H1 (cell line): ENCODE measurements at regions not wholly inside any gene's neighbourhood (a gene's known extent, or its start where the extent isn't known, plus 50 kb on each side); places are given as distances from the start of the nearest gene placed in this dataset.

Experiments used
- EZH2 ChIP-seq: fragments of 200-600 bp; sonication (generic); IDR thresholded peaks from 2 replicates; pipeline ENCODE4 v1.7.1; 2012; ENCODE audit warnings: low read depth, mild to moderate bottlenecking, moderate library complexity, low read length, inconsistent platforms; ENCODE audit not compliant: severe bottlenecking
- MAFK ChIP-seq: IDR thresholded peaks from 2 replicates; pipeline ENCODE4 v1.6.1; 2012; ENCODE audit warnings: low read depth, mild to moderate bottlenecking, improper control_type of control experiment, low read length
- SIRT6 ChIP-seq: IDR thresholded peaks from one replicate; pipeline ENCODE4 v1.7.1; 2012; ENCODE audit warnings: low read length, inconsistent platforms
- TBP ChIP-seq: IDR thresholded peaks from 2 replicates; pipeline ENCODE4 v1.6.1; 2011; ENCODE audit warnings: low read depth, low read length, improper control_type of control experiment
- USF2 ChIP-seq: IDR thresholded peaks from 2 replicates; pipeline ENCODE4 v1.6.1; 2011; ENCODE audit warnings: low read length, improper control_type of control experiment
- TF ChIP-seq, protein P1 (sequence below), 3 experiments: IDR thresholded peaks; 1 replicate in 2 of 3; 2 replicates in 1 of 3; pipeline versions ENCODE4 v1.5.1 to v1.6.1; 2011; ENCODE audit warnings: low read length in 3 of 3, mild to moderate bottlenecking in 3 of 3, inconsistent platforms in 2 of 3, low read depth in 1 of 3, moderate library complexity in 1 of 3; ENCODE audit not compliant: insufficient read depth in 1 of 3; ENCODE audit errors: control extremely low read depth in 1 of 3
- TF ChIP-seq, protein P2 (sequence below): IDR thresholded peaks from 2 replicates; pipeline ENCODE4 v1.6.1; 2012; ENCODE audit warnings: low read length, inconsistent platforms
- TF ChIP-seq, protein P3 (sequence below): fragments of 300-600 bp; sonication (generic); IDR thresholded peaks from 2 replicates; pipeline ENCODE4 v1.7.1; 2012; ENCODE audit warnings: low read length, moderate library complexity, mild to moderate bottlenecking, inconsistent platforms; ENCODE audit not compliant: insufficient replicate concordance

- TF ChIP-seq, protein P1, sequence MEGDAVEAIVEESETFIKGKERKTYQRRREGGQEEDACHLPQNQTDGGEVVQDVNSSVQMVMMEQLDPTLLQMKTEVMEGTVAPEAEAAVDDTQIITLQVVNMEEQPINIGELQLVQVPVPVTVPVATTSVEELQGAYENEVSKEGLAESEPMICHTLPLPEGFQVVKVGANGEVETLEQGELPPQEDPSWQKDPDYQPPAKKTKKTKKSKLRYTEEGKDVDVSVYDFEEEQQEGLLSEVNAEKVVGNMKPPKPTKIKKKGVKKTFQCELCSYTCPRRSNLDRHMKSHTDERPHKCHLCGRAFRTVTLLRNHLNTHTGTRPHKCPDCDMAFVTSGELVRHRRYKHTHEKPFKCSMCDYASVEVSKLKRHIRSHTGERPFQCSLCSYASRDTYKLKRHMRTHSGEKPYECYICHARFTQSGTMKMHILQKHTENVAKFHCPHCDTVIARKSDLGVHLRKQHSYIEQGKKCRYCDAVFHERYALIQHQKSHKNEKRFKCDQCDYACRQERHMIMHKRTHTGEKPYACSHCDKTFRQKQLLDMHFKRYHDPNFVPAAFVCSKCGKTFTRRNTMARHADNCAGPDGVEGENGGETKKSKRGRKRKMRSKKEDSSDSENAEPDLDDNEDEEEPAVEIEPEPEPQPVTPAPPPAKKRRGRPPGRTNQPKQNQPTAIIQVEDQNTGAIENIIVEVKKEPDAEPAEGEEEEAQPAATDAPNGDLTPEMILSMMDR (IDR thresholded peaks at IDR 0.05; ENCODE audit: control extremely low read depth in 1 of 3, insufficient read depth in 1 of 3, low read depth in 1 of 3, low read length in 3 of 3): no peak
- TF ChIP-seq, protein P2, sequence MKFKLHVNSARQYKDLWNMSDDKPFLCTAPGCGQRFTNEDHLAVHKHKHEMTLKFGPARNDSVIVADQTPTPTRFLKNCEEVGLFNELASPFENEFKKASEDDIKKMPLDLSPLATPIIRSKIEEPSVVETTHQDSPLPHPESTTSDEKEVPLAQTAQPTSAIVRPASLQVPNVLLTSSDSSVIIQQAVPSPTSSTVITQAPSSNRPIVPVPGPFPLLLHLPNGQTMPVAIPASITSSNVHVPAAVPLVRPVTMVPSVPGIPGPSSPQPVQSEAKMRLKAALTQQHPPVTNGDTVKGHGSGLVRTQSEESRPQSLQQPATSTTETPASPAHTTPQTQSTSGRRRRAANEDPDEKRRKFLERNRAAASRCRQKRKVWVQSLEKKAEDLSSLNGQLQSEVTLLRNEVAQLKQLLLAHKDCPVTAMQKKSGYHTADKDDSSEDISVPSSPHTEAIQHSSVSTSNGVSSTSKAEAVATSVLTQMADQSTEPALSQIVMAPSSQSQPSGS: no peak
- no peak for TF ChIP-seq MAFK
- TF ChIP-seq USF2: no peak
- TF ChIP-seq, protein P3, sequence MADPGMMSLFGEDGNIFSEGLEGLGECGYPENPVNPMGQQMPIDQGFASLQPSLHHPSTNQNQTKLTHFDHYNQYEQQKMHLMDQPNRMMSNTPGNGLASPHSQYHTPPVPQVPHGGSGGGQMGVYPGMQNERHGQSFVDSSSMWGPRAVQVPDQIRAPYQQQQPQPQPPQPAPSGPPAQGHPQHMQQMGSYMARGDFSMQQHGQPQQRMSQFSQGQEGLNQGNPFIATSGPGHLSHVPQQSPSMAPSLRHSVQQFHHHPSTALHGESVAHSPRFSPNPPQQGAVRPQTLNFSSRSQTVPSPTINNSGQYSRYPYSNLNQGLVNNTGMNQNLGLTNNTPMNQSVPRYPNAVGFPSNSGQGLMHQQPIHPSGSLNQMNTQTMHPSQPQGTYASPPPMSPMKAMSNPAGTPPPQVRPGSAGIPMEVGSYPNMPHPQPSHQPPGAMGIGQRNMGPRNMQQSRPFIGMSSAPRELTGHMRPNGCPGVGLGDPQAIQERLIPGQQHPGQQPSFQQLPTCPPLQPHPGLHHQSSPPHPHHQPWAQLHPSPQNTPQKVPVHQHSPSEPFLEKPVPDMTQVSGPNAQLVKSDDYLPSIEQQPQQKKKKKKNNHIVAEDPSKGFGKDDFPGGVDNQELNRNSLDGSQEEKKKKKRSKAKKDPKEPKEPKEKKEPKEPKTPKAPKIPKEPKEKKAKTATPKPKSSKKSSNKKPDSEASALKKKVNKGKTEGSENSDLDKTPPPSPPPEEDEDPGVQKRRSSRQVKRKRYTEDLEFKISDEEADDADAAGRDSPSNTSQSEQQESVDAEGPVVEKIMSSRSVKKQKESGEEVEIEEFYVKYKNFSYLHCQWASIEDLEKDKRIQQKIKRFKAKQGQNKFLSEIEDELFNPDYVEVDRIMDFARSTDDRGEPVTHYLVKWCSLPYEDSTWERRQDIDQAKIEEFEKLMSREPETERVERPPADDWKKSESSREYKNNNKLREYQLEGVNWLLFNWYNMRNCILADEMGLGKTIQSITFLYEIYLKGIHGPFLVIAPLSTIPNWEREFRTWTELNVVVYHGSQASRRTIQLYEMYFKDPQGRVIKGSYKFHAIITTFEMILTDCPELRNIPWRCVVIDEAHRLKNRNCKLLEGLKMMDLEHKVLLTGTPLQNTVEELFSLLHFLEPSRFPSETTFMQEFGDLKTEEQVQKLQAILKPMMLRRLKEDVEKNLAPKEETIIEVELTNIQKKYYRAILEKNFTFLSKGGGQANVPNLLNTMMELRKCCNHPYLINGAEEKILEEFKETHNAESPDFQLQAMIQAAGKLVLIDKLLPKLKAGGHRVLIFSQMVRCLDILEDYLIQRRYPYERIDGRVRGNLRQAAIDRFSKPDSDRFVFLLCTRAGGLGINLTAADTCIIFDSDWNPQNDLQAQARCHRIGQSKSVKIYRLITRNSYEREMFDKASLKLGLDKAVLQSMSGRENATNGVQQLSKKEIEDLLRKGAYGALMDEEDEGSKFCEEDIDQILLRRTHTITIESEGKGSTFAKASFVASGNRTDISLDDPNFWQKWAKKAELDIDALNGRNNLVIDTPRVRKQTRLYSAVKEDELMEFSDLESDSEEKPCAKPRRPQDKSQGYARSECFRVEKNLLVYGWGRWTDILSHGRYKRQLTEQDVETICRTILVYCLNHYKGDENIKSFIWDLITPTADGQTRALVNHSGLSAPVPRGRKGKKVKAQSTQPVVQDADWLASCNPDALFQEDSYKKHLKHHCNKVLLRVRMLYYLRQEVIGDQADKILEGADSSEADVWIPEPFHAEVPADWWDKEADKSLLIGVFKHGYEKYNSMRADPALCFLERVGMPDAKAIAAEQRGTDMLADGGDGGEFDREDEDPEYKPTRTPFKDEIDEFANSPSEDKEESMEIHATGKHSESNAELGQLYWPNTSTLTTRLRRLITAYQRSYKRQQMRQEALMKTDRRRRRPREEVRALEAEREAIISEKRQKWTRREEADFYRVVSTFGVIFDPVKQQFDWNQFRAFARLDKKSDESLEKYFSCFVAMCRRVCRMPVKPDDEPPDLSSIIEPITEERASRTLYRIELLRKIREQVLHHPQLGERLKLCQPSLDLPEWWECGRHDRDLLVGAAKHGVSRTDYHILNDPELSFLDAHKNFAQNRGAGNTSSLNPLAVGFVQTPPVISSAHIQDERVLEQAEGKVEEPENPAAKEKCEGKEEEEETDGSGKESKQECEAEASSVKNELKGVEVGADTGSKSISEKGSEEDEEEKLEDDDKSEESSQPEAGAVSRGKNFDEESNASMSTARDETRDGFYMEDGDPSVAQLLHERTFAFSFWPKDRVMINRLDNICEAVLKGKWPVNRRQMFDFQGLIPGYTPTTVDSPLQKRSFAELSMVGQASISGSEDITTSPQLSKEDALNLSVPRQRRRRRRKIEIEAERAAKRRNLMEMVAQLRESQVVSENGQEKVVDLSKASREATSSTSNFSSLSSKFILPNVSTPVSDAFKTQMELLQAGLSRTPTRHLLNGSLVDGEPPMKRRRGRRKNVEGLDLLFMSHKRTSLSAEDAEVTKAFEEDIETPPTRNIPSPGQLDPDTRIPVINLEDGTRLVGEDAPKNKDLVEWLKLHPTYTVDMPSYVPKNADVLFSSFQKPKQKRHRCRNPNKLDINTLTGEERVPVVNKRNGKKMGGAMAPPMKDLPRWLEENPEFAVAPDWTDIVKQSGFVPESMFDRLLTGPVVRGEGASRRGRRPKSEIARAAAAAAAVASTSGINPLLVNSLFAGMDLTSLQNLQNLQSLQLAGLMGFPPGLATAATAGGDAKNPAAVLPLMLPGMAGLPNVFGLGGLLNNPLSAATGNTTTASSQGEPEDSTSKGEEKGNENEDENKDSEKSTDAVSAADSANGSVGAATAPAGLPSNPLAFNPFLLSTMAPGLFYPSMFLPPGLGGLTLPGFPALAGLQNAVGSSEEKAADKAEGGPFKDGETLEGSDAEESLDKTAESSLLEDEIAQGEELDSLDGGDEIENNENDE: no peak
- no peak for TF ChIP-seq TBP
- TF ChIP-seq EZH2: no peak
- no peak for TF ChIP-seq SIRT6
Observed at GRCh38 chr7:41754046-41754445, 51.2 kb upstream of the INHBA start.
